ENCODE measurements at regions not wholly inside any gene's neighbourhood (a gene's known extent, or its start where the extent isn't known, plus 50 kb on each side); places are given as distances from the start of the nearest gene placed in this dataset.

DNA sequence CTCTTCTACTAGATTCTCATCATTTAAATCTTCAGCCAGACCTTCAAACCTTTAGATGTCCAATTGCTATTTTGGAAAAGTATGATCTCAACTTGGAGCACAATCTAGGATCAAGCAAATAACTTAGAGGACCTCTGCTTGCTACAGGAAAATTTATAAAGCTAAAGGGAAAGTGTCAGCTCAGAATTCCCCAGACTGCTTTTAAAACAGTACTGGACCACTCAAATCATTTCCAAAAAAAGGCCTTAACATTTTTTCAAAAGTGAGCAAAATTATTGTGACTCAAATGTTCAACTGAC, 169.8 kb downstream of the PARM1 start:
- no peak for DNase-seq
- H3K27me3 ChIP-seq: no peaks in the 10 kb centered on the region
- ATAC-seq: no peak
- H3K4me3 ChIP-seq: no peak overlapping the region
- intact Hi-C loops (cut with DNase I): no loop called here
- no peaks in the 10 kb centered on the region for H3K4me1 ChIP-seq
- TF ChIP-seq, protein P1, sequence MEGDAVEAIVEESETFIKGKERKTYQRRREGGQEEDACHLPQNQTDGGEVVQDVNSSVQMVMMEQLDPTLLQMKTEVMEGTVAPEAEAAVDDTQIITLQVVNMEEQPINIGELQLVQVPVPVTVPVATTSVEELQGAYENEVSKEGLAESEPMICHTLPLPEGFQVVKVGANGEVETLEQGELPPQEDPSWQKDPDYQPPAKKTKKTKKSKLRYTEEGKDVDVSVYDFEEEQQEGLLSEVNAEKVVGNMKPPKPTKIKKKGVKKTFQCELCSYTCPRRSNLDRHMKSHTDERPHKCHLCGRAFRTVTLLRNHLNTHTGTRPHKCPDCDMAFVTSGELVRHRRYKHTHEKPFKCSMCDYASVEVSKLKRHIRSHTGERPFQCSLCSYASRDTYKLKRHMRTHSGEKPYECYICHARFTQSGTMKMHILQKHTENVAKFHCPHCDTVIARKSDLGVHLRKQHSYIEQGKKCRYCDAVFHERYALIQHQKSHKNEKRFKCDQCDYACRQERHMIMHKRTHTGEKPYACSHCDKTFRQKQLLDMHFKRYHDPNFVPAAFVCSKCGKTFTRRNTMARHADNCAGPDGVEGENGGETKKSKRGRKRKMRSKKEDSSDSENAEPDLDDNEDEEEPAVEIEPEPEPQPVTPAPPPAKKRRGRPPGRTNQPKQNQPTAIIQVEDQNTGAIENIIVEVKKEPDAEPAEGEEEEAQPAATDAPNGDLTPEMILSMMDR (IDR thresholded peaks at IDR 0.05): no peak
- H3K27ac ChIP-seq: no peak overlapping the region
- H3K9me3 ChIP-seq: peaks cover 0 to 20% (median 3%) of the 10 kb centered on the region in 11 donors
- H3K36me3 ChIP-seq: no peaks in the 10 kb centered on the region

DNA sequence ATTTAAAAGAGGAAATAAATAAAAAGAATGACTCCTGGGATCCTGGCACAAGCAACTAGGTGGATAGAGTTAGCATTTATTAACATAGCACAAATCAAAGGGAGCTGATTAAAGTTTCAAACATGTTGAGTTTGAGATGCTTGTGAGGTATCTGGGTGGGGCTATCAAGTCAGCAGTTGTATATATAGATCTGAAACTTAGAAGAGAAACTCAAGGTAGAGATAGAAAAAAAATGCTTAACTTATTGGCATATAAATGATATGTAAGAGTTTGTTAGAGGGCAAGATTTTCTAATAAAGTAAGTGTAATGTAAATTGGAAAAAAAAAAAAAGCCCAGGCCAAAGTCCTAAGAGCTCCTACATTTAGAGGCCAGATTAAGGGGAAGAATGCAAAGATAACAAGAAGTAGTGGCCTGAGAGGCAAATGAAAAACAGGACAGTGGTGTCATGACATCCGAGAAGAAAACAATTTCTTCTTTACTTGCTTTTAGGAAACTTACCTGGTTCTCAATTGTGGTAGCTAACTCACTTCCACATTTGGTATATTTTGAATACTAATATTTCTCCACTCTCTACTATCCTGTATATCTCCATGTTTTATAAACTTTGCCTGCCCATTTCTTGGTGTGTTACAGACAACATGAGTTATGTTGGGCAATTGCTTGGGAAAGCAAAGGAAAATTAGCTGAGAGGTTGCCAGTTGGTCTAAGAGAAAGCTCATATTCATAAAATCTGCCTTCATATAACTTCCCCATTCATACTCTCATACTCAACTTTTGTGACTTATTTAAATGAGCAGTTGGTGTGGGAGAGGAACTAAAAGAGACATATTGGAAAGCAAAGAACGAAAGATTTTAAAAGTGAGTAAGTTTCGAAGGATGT, 169.2 kb downstream of the PARM1 start:
- no peak overlapping the region for H3K27ac ChIP-seq
- ATAC-seq (no peak), DNase-seq (no peak)
- H3K4me3 ChIP-seq: no peak overlapping the region
- H3K4me1 ChIP-seq: no peaks in the 10 kb centered on the region
- TF ChIP-seq, protein P1 (IDR thresholded peaks at IDR 0.05): no peak
- no peaks in the 10 kb centered on the region for H3K36me3 ChIP-seq
- 73 to 77% methylated on average over 3 of the region's 3 CpGs for WGBS, 2 donors
- no peaks in the 10 kb centered on the region for H3K27me3 ChIP-seq
- intact Hi-C loops (cut with DNase I): no loop called here
- peaks cover 0 to 22% (median 5%) of the 10 kb centered on the region in 11 donors for H3K9me3 ChIP-seq

All from heart right ventricle (tissue), 16 donors.